AG04450 (cell line): ENCODE measurements at regions not wholly inside any gene's neighbourhood (a gene's known extent, or its start where the extent isn't known, plus 50 kb on each side); places are given as distances from the start of the nearest gene placed in this dataset.
"Not testable (repeated sequence)": the region's sequence is repeated elsewhere in the genome, so short reads cannot be mapped to it uniquely, and the experiment has no call there.

Source experiments
- CTCF ChIA-PET: fragments of 300-600, 350-600 bp; formaldehyde crosslinking; extraction: SDS; loops from one replicate; lab custom pipeline; 2022; ENCODE audit warnings: antibody characterized with exemption, inconsistent platforms; lab: Charles Lee
- POLR2A ChIA-PET: fragments of 350-600 bp; formaldehyde crosslinking; extraction: SDS; loops from one replicate; lab custom pipeline; 2021; ENCODE audit warnings: antibody characterized with exemption, inconsistent platforms; lab: Yijun Ruan, JAX
- DNase-seq: peaks from one replicate; pipeline ENCODE4 v3.0.0-alpha.2; 2011; ENCODE audit warnings: low read depth, low spot score
- H3K27ac ChIP-seq: one replicate; pipeline ENCODE4 v1.5.1; 2012; ENCODE audit warnings: low read depth, low read length, control low read depth
- H3K27me3 ChIP-seq: one replicate; pipeline ENCODE4 v1.6.0; 2012; ENCODE audit warnings: low read length; ENCODE audit not compliant: control insufficient read depth, insufficient read depth
- H3K4me3 ChIP-seq: 2 replicates; pipeline ENCODE4 v1.5.1; 2011; ENCODE audit warnings: mild to moderate bottlenecking, low read depth, low read length, control low read depth
- H3K9me3 ChIP-seq: 2 replicates; pipeline ENCODE4 v1.5.1; 2012; ENCODE audit warnings: low read length; ENCODE audit not compliant: control insufficient read depth, insufficient read depth
- CTCF ChIP-seq: IDR thresholded peaks from 2 replicates; pipeline ENCODE4 v1.5.1; 2011; ENCODE audit warnings: low read depth, low read length, control low read depth, inconsistent platforms

GRCh38 chr14:106470028-106470427 lies 943.6 kb downstream of the TMEM121 start:
- H3K4me3 ChIP-seq, H3K9me3 ChIP-seq, POLR2A ChIA-PET, DNase-seq, H3K27ac ChIP-seq, CTCF ChIA-PET, H3K27me3 ChIP-seq: not testable (repeated sequence)

GRCh38 chr14:106474261-106475028 lies 948.1 kb downstream of the TMEM121 start:
- H3K4me3 ChIP-seq, H3K27ac ChIP-seq, CTCF ChIA-PET, POLR2A ChIA-PET, H3K27me3 ChIP-seq, DNase-seq, H3K9me3 ChIP-seq: not testable (repeated sequence)

- H3K4me3 ChIP-seq, H3K9me3 ChIP-seq, POLR2A ChIA-PET, H3K27me3 ChIP-seq, DNase-seq, H3K27ac ChIP-seq, CTCF ChIA-PET: not testable (repeated sequence)
Measured at GRCh38 chr14:106475214-106475613, 948.8 kb downstream of the TMEM121 start.

- H3K4me3 ChIP-seq, H3K9me3 ChIP-seq, POLR2A ChIA-PET, H3K27me3 ChIP-seq, H3K27ac ChIP-seq, CTCF ChIA-PET, DNase-seq: not testable (repeated sequence)
Measured at GRCh38 chr14:106477600-106477999, 951.2 kb downstream of the TMEM121 start.

GRCh38 chr14:106480287-106480686 lies 953.9 kb downstream of the TMEM121 start:
- CTCF ChIA-PET, H3K9me3 ChIP-seq, H3K27me3 ChIP-seq, H3K27ac ChIP-seq, POLR2A ChIA-PET, DNase-seq, H3K4me3 ChIP-seq: not testable (repeated sequence)

GRCh38 chr14:106482213-106482612 lies 955.8 kb downstream of the TMEM121 start:
- H3K4me3 ChIP-seq, CTCF ChIA-PET, H3K27ac ChIP-seq, DNase-seq, H3K9me3 ChIP-seq, POLR2A ChIA-PET, H3K27me3 ChIP-seq: not testable (repeated sequence)

- no peak for TF ChIP-seq CTCF
- ChIA-PET CTCF (no interaction called here), POLR2A (no interaction called here)
- H3K27me3 ChIP-seq = no peaks in the 10 kb centered on the region
- H3K27ac ChIP-seq = no peak overlapping the region
- DNase-seq = no peak
- H3K9me3 ChIP-seq = peaks cover 17% of the 10 kb centered on the region; the same call in 1 of the 2 replicates
- no peak overlapping the region for H3K4me3 ChIP-seq
Measured at GRCh38 chr14:106487600-106487999, 961.2 kb downstream of the TMEM121 start.

- H3K4me3 ChIP-seq = no peak overlapping the region
- ChIA-PET CTCF (no interaction called here), POLR2A (no interaction called here)
- DNase-seq = no peak
- no peak overlapping the region for H3K27ac ChIP-seq
- H3K27me3 ChIP-seq = no peaks in the 10 kb centered on the region
- no peak for TF ChIP-seq CTCF
- peaks cover 17% of the 10 kb centered on the region; the same call in 1 of the 2 replicates for H3K9me3 ChIP-seq
Measured at GRCh38 chr14:106488291-106488690, 961.9 kb downstream of the TMEM121 start.
